ENCODE measurements at regions not wholly inside any gene's neighbourhood (a gene's known extent, or its start where the extent isn't known, plus 50 kb on each side); places are given as distances from the start of the nearest gene placed in this dataset.

DNA sequence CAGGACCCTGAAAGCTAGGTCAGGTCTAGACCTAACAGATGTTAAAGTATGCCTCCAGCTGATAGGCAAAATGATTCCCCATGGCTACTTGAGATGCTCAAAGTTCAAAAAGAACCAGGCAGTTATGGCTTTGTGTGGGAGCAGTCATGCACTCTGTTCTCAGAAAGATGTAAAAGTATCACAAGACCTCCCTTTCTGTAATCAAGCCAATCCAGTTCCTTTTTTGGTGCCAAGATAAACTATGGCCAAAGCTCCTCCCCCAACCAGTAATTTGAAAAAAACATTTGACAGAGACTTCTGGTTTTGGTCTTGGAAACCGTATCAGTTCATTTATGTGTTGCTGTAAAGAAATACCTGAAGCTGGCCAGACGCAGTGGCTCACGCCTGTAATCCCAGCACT, 51.4 kb upstream of the XIST start:
- no peak for TF ChIP-seq CTCF (IDR thresholded peaks at IDR 0.05 in 2 of 3, conservative IDR thresholded peaks at IDR 0.05 in 1 of 3; ENCODE audit: borderline replicate concordance in 1 of 3, insufficient read depth in 1 of 3, low read depth in 2 of 3, low read length in 2 of 3)
- no peak for TF ChIP-seq EZH2phosphoT487 (IDR thresholded peaks at IDR 0.05; ENCODE audit: borderline replicate concordance)
- TF ChIP-seq POLR2A (IDR thresholded peaks at IDR 0.05; ENCODE audit: borderline replicate concordance, extremely low read depth, insufficient read depth, insufficient read length): no peak
- no peak for TF ChIP-seq ZNF274 (IDR thresholded peaks at IDR 0.05; ENCODE audit: low read depth, low read length)
- TF ChIP-seq EGR1 (IDR thresholded peaks at IDR 0.05; ENCODE audit: low read depth): no peak
- TF ChIP-seq EZH2 (IDR thresholded peaks at IDR 0.05): no peak
- TF ChIP-seq, protein P1, sequence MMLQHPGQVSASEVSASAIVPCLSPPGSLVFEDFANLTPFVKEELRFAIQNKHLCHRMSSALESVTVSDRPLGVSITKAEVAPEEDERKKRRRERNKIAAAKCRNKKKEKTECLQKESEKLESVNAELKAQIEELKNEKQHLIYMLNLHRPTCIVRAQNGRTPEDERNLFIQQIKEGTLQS (IDR thresholded peaks at IDR 0.05): no peak
